CD4-positive, CD25-positive, alpha-beta regulatory T cell (primary cell): ENCODE measurements at regions not wholly inside any gene's neighbourhood (a gene's known extent, or its start where the extent isn't known, plus 50 kb on each side); places are given as distances from the start of the nearest gene placed in this dataset.

Experiments
- ATAC-seq, 2 donors: fragments of 150-1000 bp; cut with Tn5 transposase; one replicate each; pipeline ENCODE4 v1.10.0; 2021; ENCODE audit warnings: low read depth in 2 of 2, moderate number of reproducible peaks in 2 of 2, moderate library complexity in 1 of 2
- DNase-seq, 3 donors: peaks; one replicate each; pipeline versions ENCODE4 v3.0.0 to v3.0.0-alpha.2; 2012 to 2022; ENCODE audit warnings: mixed read lengths in 1 of 3
- H3K27ac ChIP-seq: one replicate; pipeline ENCODE4 v1.7.0; 2013; ENCODE audit warnings: mild to moderate bottlenecking, low read length; ENCODE audit not compliant: insufficient read depth, poor library complexity, severe bottlenecking
- H3K27me3 ChIP-seq: one replicate; pipeline ENCODE4 v1.7.0; 2013; ENCODE audit warnings: low read length; ENCODE audit not compliant: control insufficient read depth, insufficient read depth
- H3K36me3 ChIP-seq: one replicate; pipeline ENCODE4 v1.7.0; 2013; ENCODE audit warnings: mild to moderate bottlenecking, low read length, moderate library complexity; ENCODE audit not compliant: control insufficient read depth, insufficient read depth
- H3K4me1 ChIP-seq: 2 replicates; pipeline ENCODE4 v1.7.0; 2013; ENCODE audit warnings: mild to moderate bottlenecking, low read length; ENCODE audit not compliant: insufficient read depth, control insufficient read depth, poor library complexity, severe bottlenecking
- H3K4me3 ChIP-seq: one replicate; pipeline ENCODE4 v1.7.0; 2013; ENCODE audit warnings: low read depth, mild to moderate bottlenecking, low read length, moderate library complexity
- H3K9me3 ChIP-seq, 2 experiments: 1 replicate in 1 of 2; 2 replicates in 1 of 2; pipeline ENCODE4 v1.7.0; 2013; ENCODE audit warnings: low read length in 2 of 2, mild to moderate bottlenecking in 1 of 2, moderate library complexity in 1 of 2; ENCODE audit not compliant: control insufficient read depth in 2 of 2
- H3K27ac Mint-ChIP-seq, 3 donors: one replicate each; pipeline ENCODE4 v1.8.0; 2020 to 2022; ENCODE audit warnings: mild to moderate bottlenecking in 3 of 3, mixed read lengths in 3 of 3, moderate library complexity in 2 of 3
- H3K27me3 Mint-ChIP-seq: one replicate; pipeline ENCODE4 v1.8.0; 2022; ENCODE audit warnings: mild to moderate bottlenecking, mixed read lengths
- H3K36me3 Mint-ChIP-seq: one replicate; pipeline ENCODE4 v1.8.0; 2020; ENCODE audit warnings: mixed read lengths
- H3K4me1 Mint-ChIP-seq, 4 donors: one replicate each; pipeline ENCODE4 v1.8.0; 2020 to 2022; ENCODE audit warnings: mixed read lengths in 4 of 4, mild to moderate bottlenecking in 1 of 4
- H3K4me3 Mint-ChIP-seq, 4 donors: one replicate each; pipeline ENCODE4 v1.8.0; 2020 to 2022; ENCODE audit warnings: mild to moderate bottlenecking in 4 of 4, mixed read lengths in 4 of 4, moderate library complexity in 3 of 4
- H3K9me3 Mint-ChIP-seq, 7 donors: one replicate each; pipeline ENCODE4 v1.8.0; 2020 to 2022; ENCODE audit warnings: mixed read lengths in 7 of 7, mild to moderate bottlenecking in 3 of 7, moderate library complexity in 2 of 7

DNA sequence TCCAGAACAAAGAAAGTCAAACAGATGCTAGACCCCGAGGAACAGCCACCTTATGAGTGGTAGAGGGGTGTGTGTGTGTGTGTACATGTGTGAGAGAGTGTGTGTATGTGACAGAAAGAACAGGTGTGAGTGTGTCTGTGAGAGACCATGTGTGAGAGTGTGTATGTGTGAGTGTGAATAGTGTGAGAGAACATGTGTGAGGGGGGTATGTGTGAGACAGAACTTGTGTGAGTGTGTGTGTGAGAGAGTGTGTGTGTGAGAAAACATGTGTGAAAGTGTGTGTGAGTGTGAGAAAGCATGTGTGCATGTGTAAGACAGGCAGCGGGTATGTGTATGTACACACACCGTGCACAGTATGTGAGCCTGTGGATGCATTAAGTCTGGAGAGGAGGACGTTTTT, 214.3 kb downstream of the SP3 start:
- Histone ChIP-seq H3K27ac (no peak overlapping the region), H3K4me3 (no peak overlapping the region), H3K9me3 (no peaks in the 10 kb centered on the region), H3K27me3 (peaks cover 4% of the 10 kb centered on the region), H3K4me1 (no peaks in the 10 kb centered on the region), H3K36me3 (no peaks in the 10 kb centered on the region)
- Mint-ChIP-seq H3K27ac (no peak overlapping the region), H3K9me3 (no peaks in the 10 kb centered on the region), H3K36me3 (no peaks in the 10 kb centered on the region), H3K4me3 (no peak overlapping the region), H3K4me1 (no peaks in the 10 kb centered on the region), H3K27me3 (peaks cover 9% of the 10 kb centered on the region)
- no peak for DNase-seq
- ATAC-seq: no peak

DNA sequence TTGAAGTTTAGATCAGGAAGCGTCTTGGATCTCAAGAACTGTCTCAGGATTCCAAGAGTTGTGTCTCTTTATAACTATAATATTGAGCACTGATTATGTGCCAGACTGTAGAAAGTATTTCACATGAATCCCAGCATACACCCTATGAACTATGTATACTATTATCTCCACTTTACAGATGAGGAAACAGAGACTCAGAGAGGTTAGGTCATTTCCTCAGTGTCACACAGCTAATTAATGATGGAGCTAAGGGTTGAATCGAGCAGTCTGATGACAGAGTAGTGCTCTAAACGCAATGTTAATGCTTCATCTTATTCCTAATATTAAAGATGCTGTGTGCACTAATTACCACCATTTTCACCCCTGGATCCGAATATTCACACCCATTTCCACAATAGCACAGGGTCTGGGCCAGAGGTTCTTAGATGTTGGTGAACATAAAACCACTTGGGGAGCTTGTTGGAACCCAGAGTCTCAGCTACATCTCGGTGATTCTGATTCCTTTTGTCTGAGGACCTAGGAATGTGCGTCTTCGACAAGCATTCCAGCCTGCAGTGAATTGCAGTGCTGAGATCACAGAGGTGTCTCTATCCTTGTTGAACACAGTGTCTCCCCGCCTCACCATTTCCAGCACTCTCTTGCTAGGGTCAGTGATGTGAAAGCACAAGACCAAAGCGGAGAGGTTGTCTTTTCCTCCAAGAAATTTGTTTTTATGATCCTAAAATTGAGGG, 213.8 kb downstream of the SP3 start:
- Histone ChIP-seq H3K27ac (no peak overlapping the region), H3K4me1 (no peaks in the 10 kb centered on the region), H3K9me3 (no peaks in the 10 kb centered on the region), H3K4me3 (no peak overlapping the region), H3K36me3 (no peaks in the 10 kb centered on the region), H3K27me3 (peaks cover 4% of the 10 kb centered on the region)
- Mint-ChIP-seq H3K27me3 (peaks cover 9% of the 10 kb centered on the region), H3K27ac (no peak overlapping the region), H3K36me3 (no peaks in the 10 kb centered on the region), H3K9me3 (peaks cover 0 to 2% (median 0%) of the 10 kb centered on the region in 7 donors), H3K4me3 (no peak overlapping the region), H3K4me1 (no peaks in the 10 kb centered on the region)
- ATAC-seq (no peak), DNase-seq (no peak)

GRCh38 chr2:173752152-173752551, 213.0 kb downstream of the SP3 start:
- H3K9me3 ChIP-seq: no peaks in the 10 kb centered on the region
- peaks cover 4% of the 10 kb centered on the region for H3K27me3 ChIP-seq
- no peak for ATAC-seq
- Mint-ChIP-seq H3K27ac (no peak overlapping the region), H3K4me1 (no peaks in the 10 kb centered on the region), H3K4me3 (no peak overlapping the region), H3K27me3 (peaks cover 6% of the 10 kb centered on the region), H3K9me3 (peaks cover 0 to 2% (median 0%) of the 10 kb centered on the region in 7 donors), H3K36me3 (no peaks in the 10 kb centered on the region)
- H3K36me3 ChIP-seq: no peaks in the 10 kb centered on the region
- no peaks in the 10 kb centered on the region for H3K4me1 ChIP-seq
- H3K4me3 ChIP-seq: no peak overlapping the region
- DNase-seq: no peak
- H3K27ac ChIP-seq: no peak overlapping the region

DNA sequence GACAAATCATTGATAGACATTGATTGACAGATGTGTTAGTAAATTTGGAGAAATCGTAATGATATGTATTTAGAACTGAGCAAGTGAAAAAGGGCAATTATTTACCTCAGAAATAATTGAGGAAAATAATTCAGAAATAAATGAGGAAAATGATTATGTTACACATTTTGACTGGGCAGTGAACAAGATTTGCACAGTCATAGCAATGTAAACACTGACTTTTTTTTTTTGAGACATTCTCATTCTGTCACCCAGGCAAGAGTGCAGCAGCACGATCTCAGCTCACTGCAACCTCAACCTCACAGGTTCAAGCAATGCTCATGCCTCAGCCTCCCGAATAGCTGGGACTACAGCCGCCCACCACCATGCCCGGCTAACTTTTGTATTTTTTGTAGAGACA, 211.7 kb downstream of the SP3 start:
- peaks cover 0 to 2% (median 0%) of the 10 kb centered on the region in 7 donors for H3K9me3 Mint-ChIP-seq
- Histone ChIP-seq H3K36me3 (no peaks in the 10 kb centered on the region), H3K4me1 (no peaks in the 10 kb centered on the region), H3K4me3 (no peak overlapping the region), H3K27ac (no peak overlapping the region), H3K9me3 (no peaks in the 10 kb centered on the region), H3K27me3 (peaks cover 4% of the 10 kb centered on the region)
- DNase-seq: no peak
- H3K27me3 Mint-ChIP-seq: peaks cover 5% of the 10 kb centered on the region
- ATAC-seq: no peak
- H3K27ac Mint-ChIP-seq: no peak overlapping the region
- H3K4me1 Mint-ChIP-seq: no peaks in the 10 kb centered on the region
- H3K4me3 Mint-ChIP-seq: no peak overlapping the region
- no peaks in the 10 kb centered on the region for H3K36me3 Mint-ChIP-seq

DNA sequence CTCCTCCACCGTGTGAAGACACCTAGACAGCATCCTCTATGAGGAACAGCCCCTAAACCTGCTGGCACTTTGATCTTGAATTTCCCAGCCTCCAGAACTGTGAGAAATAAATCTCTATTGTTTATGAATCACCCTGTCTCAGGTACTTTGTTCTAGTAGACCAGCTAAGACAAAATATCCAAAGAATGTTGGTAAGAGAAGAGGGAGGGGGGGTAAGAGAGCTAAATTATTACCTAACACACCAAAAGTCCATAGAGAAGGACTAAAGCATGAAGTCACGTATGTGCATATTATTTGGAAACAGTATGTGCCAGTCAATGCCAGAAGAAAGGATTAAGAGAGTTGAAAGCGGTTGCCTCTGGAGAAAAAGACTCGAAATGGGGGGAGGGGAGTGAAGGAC, 211.0 kb downstream of the SP3 start:
- Histone ChIP-seq H3K9me3 (no peaks in the 10 kb centered on the region), H3K4me1 (no peaks in the 10 kb centered on the region), H3K27me3 (peaks cover 4% of the 10 kb centered on the region), H3K4me3 (no peak overlapping the region), H3K27ac (no peak overlapping the region), H3K36me3 (no peaks in the 10 kb centered on the region)
- DNase-seq: no peak
- Mint-ChIP-seq H3K4me1 (no peaks in the 10 kb centered on the region), H3K4me3 (no peak overlapping the region), H3K36me3 (no peaks in the 10 kb centered on the region), H3K9me3 (peaks cover 0 to 2% (median 0%) of the 10 kb centered on the region in 7 donors), H3K27me3 (peaks cover 5% of the 10 kb centered on the region), H3K27ac (no peak overlapping the region)
- no peak for ATAC-seq

DNA sequence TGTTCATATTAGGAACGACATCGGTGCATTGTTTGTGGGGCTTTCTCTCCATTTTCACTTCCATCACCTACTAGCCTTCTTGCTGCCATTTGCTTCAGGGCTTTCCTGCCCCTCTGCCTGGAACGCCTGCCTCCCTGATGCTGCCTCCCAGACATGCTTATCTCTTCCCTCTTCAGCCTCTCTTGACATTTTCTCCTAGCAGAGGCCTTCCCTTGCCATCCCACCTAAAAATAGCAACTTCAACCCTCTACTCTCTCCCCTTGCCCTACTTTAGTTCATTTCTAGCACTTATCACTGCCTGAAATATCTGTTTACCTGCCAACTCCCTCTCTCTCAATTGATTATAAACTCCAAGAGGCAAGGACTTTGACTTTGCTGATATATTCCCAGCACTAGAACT, 210.3 kb downstream of the SP3 start:
- ATAC-seq: no peak
- no peaks in the 10 kb centered on the region for H3K36me3 ChIP-seq
- H3K27me3 ChIP-seq: peaks cover 4% of the 10 kb centered on the region
- no peaks in the 10 kb centered on the region for H3K9me3 ChIP-seq
- Mint-ChIP-seq H3K27ac (no peak overlapping the region), H3K36me3 (no peaks in the 10 kb centered on the region), H3K4me1 (no peaks in the 10 kb centered on the region), H3K9me3 (peaks cover 0 to 4% (median 0%) of the 10 kb centered on the region in 7 donors), H3K27me3 (peaks cover 1% of the 10 kb centered on the region), H3K4me3 (no peak overlapping the region)
- no peak for DNase-seq
- H3K4me1 ChIP-seq: no peaks in the 10 kb centered on the region
- H3K27ac ChIP-seq: no peak overlapping the region
- no peak overlapping the region for H3K4me3 ChIP-seq

GRCh38 chr2:173755798-173756197, 209.4 kb downstream of the SP3 start:
- no peak overlapping the region for H3K27ac ChIP-seq
- no peak overlapping the region for H3K4me3 ChIP-seq
- Mint-ChIP-seq H3K27ac (no peak overlapping the region), H3K36me3 (no peaks in the 10 kb centered on the region), H3K4me1 (no peaks in the 10 kb centered on the region), H3K4me3 (no peak overlapping the region), H3K9me3 (peaks cover 0 to 4% (median 0%) of the 10 kb centered on the region in 7 donors), H3K27me3 (peaks cover 4% of the 10 kb centered on the region)
- DNase-seq (no peak), ATAC-seq (no peak)
- H3K9me3 ChIP-seq: no peaks in the 10 kb centered on the region
- H3K27me3 ChIP-seq: peaks cover 3% of the 10 kb centered on the region
- no peaks in the 10 kb centered on the region for H3K4me1 ChIP-seq
- no peaks in the 10 kb centered on the region for H3K36me3 ChIP-seq

DNA sequence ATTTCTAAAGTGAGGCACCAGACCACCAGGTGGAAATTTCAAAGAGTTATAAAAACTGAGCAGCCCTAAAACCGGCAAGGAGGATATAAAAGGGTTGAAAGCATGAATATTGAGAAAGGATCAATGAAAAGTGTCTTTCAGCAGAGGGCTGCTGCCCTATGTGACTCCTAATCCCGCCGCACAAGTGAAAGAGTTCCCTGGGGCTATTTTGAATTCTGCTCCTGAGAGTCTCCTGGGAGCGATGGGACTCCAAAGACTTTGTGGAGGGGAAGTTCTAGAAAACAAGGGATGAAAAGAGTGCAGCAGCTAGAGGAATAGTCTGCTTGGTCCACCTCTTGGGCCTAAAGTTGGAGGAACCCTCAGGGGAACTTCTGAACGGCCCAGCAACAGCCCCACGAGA, 205.2 kb downstream of the SP3 start:
- Histone ChIP-seq H3K9me3 (no peaks in the 10 kb centered on the region), H3K4me3 (no peak overlapping the region), H3K4me1 (no peaks in the 10 kb centered on the region), H3K27ac (no peak overlapping the region), H3K36me3 (no peaks in the 10 kb centered on the region), H3K27me3 (no peaks in the 10 kb centered on the region)
- H3K4me3 Mint-ChIP-seq: no peak overlapping the region
- H3K4me1 Mint-ChIP-seq: no peaks in the 10 kb centered on the region
- H3K9me3 Mint-ChIP-seq: peaks cover 0 to 4% (median 0%) of the 10 kb centered on the region in 7 donors
- no peak for DNase-seq
- H3K36me3 Mint-ChIP-seq: no peaks in the 10 kb centered on the region
- ATAC-seq: no peak
- peaks cover 8% of the 10 kb centered on the region for H3K27me3 Mint-ChIP-seq
- H3K27ac Mint-ChIP-seq: no peak overlapping the region
